ENCODE measurements at regions not wholly inside any gene's neighbourhood (a gene's known extent, or its start where the extent isn't known, plus 50 kb on each side); places are given as distances from the start of the nearest gene placed in this dataset.
"Not testable (repeated sequence)": the region's sequence is repeated elsewhere in the genome, so short reads cannot be mapped to it uniquely, and the experiment has no call there.

DNA sequence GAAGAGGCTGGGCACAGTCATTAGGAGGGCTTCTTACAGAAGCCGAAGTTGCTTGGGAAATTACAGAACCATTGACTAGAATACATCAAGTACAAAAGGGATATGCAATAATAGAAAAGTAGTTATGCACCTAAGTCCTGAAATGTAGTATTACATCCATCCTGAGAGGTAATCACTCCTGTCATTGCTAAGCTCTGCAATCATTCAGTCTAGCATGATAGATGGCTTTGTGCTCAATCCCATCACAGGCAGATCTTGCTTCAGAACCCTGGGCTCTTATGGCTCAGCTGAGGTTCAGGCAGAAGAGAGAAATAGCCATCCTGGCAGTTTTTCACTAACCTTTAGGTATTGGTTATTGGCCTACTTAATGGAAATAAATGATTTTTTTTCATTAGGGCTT is 231.7 kb upstream of the AFF2 start:
- no peak for DNase-seq

DNA sequence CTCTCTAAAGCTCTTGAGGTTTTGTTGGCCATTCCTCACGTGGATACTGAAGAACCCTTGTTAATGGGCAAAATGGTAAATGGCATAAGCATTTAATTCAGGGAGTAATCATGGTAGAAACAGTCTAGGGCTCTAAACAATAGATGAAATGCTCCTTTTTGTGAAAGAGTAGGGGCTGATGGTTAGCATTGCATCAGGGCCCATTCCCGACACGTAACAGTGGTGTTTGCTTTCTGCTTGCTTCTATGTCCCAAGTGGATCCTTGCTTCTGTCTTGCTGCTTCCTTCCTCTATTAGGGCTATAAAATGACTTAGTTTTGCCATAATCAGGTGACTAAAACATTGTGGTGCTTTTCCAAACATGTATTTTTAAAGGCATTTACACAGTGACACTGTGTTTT is 230.9 kb upstream of the AFF2 start:
- DNase-seq, result no peak

DNA sequence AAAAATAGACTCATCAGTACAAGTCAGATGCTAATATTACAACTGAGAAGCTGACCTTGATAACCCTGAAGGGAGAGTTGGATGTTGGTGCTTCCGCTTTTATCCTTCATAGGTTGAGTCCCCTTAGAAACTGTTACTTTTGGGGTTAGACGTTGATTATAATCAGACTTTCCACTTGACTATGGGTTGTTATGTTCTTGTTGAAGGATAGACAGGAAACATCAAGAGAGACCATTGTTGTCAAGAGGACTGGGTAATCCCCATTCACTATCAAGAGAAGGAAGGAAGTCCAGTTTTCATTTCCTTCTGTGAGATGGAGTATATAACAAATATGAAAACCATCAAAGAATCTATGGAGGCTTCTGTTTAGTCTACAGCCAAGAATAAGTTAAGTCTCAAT is 229.9 kb upstream of the AFF2 start:
- DNase-seq, result no peak

DNA sequence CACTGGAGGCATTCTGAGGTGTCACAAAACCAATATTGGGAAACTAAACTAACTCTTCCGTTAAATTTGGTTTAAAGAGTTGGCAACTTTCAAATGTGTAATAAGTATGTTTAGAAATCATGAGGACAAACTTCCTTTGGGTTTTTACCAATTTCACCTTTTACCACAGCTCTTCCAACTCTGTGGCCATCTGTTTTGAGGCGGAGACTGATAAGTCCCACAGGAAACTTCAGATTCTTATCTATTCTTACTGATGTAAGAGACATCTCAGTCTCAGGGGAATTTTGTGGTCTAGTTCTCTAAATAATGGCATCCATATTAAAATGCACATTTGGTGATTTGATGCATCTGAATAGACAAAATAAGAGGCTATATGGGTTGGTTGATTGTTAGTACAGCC is 229.2 kb upstream of the AFF2 start:
- no peak for DNase-seq

- DNase-seq, result no peak
These were observed 218.5 kb upstream of the AFF2 start for GRCh38 chrX:148281920-148282319.

DNA sequence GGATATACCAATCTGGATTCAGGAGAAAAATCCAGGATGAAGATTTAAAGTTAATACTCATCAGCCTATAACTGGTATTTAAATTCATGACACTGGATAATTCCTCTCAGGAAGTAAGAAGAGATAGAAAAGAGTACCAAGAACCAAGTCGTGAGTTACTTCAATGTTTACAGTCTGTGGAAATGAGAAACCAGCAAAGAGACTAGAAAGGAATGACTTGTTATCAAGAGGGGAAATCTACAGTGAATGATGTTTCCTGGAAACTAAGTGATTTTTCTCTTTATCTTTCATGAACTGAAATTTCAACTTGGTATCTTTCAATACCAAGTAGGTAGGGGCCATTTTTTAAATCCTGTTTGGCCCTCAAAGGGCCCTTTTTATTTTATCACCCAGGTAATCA is 217.9 kb upstream of the AFF2 start:
- no peak for DNase-seq

- DNase-seq, result no peak
These were observed 216.4 kb upstream of the AFF2 start for GRCh38 chrX:148284056-148284455.

- DNase-seq, result no peak
These were observed 215.6 kb upstream of the AFF2 start for GRCh38 chrX:148284821-148285220.

GRCh38 chrX:148288451-148288850 is 212.0 kb upstream of the AFF2 start:
- no peak for DNase-seq

GRCh38 chrX:148290041-148290440 is 210.4 kb upstream of the AFF2 start:
- DNase-seq, result no peak

- DNase-seq, result no peak
These were observed 209.5 kb upstream of the AFF2 start for GRCh38 chrX:148290931-148291330.

DNA sequence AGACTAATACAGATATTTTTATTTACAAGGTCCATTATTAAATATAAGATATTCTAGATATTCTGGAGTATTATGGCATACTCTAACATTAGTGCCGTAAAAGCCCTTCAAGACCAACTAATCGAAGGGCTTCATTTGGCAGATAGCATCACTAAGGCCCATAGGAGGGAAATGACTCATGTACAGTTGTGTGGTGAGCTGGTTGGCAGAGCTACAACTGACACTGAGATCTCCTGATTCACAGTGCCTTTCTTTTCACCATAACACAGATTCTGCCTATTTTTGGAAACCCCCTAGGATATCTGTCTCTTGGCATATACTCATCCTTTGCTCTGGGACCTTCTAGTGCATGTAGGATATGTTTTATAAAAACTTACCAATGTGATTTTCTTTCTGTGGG is 201.7 kb upstream of the AFF2 start:
- no peak for DNase-seq

DNA sequence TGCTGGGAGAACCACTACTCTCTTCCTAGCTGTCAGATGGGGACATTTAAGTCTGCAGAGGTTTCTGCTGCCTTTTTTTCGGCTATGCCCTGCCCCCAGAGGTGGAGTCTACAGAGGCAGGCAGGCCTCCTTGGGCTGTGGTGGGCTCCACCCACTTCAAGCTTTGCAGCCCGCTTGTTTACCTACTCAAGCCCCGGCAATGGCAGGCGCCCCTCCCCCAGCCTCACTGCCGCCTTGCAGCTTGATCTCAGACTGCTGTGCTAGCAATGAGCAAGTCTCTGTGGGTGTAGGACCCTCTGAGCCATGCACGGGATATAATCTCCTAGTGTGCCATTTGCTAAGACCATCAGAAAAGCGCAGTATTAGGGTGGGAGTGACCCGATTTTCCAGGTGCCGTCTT is 195.2 kb upstream of the AFF2 start:
- not testable (repeated sequence) for DNase-seq

GRCh38 chrX:148309413-148309812 is 191.0 kb upstream of the AFF2 start:
- no peak for DNase-seq

- peak; percentile 46 to 59 for DNase-seq
These were observed 189.8 kb upstream of the AFF2 start for GRCh38 chrX:148310426-148311165.

GRCh38 chrX:148311544-148311943 is 188.9 kb upstream of the AFF2 start:
- no peak for DNase-seq

DNA sequence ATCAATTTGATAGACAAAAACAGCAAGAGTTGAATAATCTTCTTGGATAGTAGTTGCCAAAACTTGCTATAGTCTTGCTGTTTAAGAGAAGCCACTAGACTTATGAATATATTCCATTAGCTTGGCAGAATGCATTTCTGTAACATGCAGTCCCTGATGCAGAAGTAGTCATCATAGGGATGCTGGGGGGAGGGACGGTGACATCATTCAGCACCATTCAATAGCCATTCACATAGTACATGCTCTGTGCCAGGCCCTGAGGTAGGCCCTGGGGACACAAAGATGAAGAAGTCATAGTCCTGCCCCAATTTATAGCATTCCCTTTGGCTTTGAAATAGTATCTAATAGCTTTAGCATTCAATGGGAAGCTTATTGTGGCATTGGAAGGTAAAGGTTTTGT is 185.5 kb upstream of the AFF2 start:
- no peak for DNase-seq

DNA sequence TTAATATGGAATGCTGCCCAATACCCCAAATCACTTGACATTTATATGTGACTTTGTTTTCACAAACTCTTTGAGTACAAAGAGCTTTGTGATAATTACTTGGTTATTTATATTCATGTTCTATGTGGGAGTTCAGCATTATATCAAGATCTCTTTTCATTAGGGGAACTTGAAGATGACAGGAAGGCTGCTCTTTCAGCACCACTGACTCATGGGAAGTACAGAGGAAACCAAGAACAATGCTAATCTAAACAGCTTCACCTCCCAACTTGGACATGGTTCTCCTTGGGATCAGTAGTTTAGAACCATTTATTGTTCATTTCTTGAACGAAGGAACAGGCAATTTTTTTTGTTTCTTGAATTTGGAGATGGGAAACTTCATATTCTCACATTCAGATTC is 184.0 kb upstream of the AFF2 start:
- DNase-seq, result no peak

DNA sequence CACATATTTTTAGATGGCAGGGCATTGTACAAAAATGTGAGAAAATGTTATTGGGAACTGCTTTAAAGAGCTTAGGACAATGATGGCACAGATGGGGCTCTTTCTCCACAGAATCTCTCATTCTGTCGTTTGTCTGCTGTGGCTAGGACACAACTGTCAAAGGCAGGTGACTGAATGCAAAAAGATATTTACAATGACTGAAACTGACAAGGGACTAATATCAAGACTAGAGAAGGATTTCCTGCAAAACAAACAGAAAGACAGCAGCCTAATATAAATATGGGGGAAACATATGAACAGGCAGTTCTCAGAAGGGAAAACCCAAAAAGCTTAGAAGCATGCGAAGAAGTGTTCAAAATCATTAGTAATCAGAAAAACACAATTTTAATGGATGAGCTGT is 177.5 kb upstream of the AFF2 start:
- no peak for DNase-seq

GRCh38 chrX:148333989-148334388 is 166.4 kb upstream of the AFF2 start:
- no peak for DNase-seq

GRCh38 chrX:148337873-148338272 is 162.5 kb upstream of the AFF2 start:
- DNase-seq, result no peak

GRCh38 chrX:148354916-148355315 is 145.5 kb upstream of the AFF2 start:
- DNase-seq, result no peak

GRCh38 chrX:148361641-148362040 is 138.8 kb upstream of the AFF2 start:
- DNase-seq, result no peak

GRCh38 chrX:148363471-148364235 is 136.8 kb upstream of the AFF2 start:
- DNase-seq, result no peak

DNA sequence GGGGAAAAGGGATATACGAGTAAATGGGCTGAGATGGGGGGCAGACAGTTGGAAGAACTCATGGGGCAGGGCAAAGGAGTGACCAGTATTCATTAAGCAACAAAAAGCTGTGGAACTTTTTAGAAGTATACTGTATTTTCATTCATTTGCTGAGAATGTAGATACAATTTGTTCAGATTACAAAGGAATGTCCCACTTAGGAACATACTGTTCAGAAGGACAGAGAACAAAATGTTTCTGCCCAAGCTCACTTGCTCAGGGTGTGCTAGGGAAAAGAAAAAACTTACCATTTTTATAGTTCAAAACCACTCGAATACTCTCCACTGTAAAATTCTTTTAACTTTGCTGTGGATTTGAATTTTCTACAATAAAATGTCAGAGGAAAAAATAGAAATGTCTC is 135.2 kb upstream of the AFF2 start:
- DNase-seq, result no peak

Data from activated T-cell treated with anti-CD3 and anti-CD28 coated beads, Interleukin-2, amount 50 U/mL, for 48 hours (primary cell).